Mesenchymal stem cell (in vitro differentiated cells and primary cell): ENCODE measurements at regions not wholly inside any gene's neighbourhood (a gene's known extent, or its start where the extent isn't known, plus 50 kb on each side); places are given as distances from the start of the nearest gene placed in this dataset.

ENCODE experiments used
- DNase-seq: peaks from one replicate; pipeline ENCODE4 v3.0.0-alpha.2; 2013
- H2AFZ ChIP-seq: one replicate; pipeline ENCODE4 v1.6.1; 2013; ENCODE audit warnings: low read depth, mild to moderate bottlenecking, control low read depth, inconsistent platforms, low read length, moderate library complexity
- H2AK5ac ChIP-seq: 2 replicates; pipeline ENCODE4 v1.6.1; 2013; ENCODE audit warnings: low read length, moderate library complexity, mild to moderate bottlenecking, inconsistent platforms; ENCODE audit not compliant: severe bottlenecking
- H2BK120ac ChIP-seq: one replicate; pipeline ENCODE4 v1.6.1; 2013; ENCODE audit warnings: low read depth, mild to moderate bottlenecking, inconsistent platforms, low read length, moderate library complexity
- H2BK12ac ChIP-seq, 2 experiments: one replicate each; pipeline ENCODE4 v1.6.1; 2013; ENCODE audit warnings: inconsistent platforms in 2 of 2, low read length in 2 of 2, mild to moderate bottlenecking in 2 of 2, moderate library complexity in 2 of 2, control low read depth in 1 of 2
- H2BK15ac ChIP-seq: one replicate; pipeline ENCODE4 v1.6.1; 2013; ENCODE audit warnings: mild to moderate bottlenecking, low read depth, inconsistent platforms; ENCODE audit not compliant: poor library complexity, severe bottlenecking
- H2BK5ac ChIP-seq: 2 replicates; pipeline ENCODE4 v1.6.1; 2013; ENCODE audit warnings: low read depth, mild to moderate bottlenecking, low read length, control low read depth, inconsistent platforms; ENCODE audit not compliant: poor library complexity, severe bottlenecking
- H3K14ac ChIP-seq, 2 experiments: one replicate each; pipeline ENCODE4 v1.6.1; 2013; ENCODE audit warnings: inconsistent platforms in 2 of 2, low read length in 2 of 2, control low read depth in 1 of 2, mild to moderate bottlenecking in 1 of 2, moderate library complexity in 1 of 2
- H3K18ac ChIP-seq, 2 experiments: one replicate each; pipeline ENCODE4 v1.6.1; 2013; ENCODE audit warnings: inconsistent platforms in 2 of 2, low read length in 2 of 2, control low read depth in 1 of 2, low read depth in 1 of 2, mild to moderate bottlenecking in 1 of 2
- H3K23ac ChIP-seq, 2 experiments: one replicate each; pipeline ENCODE4 v1.6.1; 2013; ENCODE audit warnings: inconsistent platforms in 2 of 2, low read length in 2 of 2, mild to moderate bottlenecking in 2 of 2, moderate library complexity in 2 of 2, control low read depth in 1 of 2
- H3K27ac ChIP-seq: 2 replicates; pipeline ENCODE4 v1.5.1; 2013; ENCODE audit warnings: mild to moderate bottlenecking, moderate library complexity, low read length, control low read depth, inconsistent platforms; ENCODE audit not compliant: poor library complexity, severe bottlenecking
- H3K27me3 ChIP-seq, 2 experiments: 2 replicates each; pipeline versions ENCODE4 v1.6.1 to v1.7.0; 2013; ENCODE audit warnings: low read length in 2 of 2, mild to moderate bottlenecking in 2 of 2, moderate library complexity in 2 of 2, control low read depth in 1 of 2, inconsistent platforms in 1 of 2; ENCODE audit not compliant: control insufficient read depth in 1 of 2, insufficient read depth in 1 of 2
- H3K36me3 ChIP-seq, 2 experiments: 2 replicates each; pipeline versions ENCODE4 v1.6.1 to v1.7.0; 2013; ENCODE audit warnings: low read length in 2 of 2, control low read depth in 1 of 2, inconsistent platforms in 1 of 2, low read depth in 1 of 2, mild to moderate bottlenecking in 1 of 2; ENCODE audit not compliant: insufficient read depth in 2 of 2, control insufficient read depth in 1 of 2
- H3K4ac ChIP-seq, 2 experiments: one replicate each; pipeline ENCODE4 v1.6.1; 2013; ENCODE audit warnings: inconsistent platforms in 2 of 2, low read length in 2 of 2, mild to moderate bottlenecking in 2 of 2, moderate library complexity in 2 of 2, control low read depth in 1 of 2, low read depth in 1 of 2
- H3K4me1 ChIP-seq: 2 replicates; pipeline ENCODE4 v1.6.1; 2013; ENCODE audit warnings: low read depth, low read length, control low read depth; ENCODE audit not compliant: control insufficient read depth, insufficient read depth
- H3K4me2 ChIP-seq: 2 replicates; pipeline ENCODE4 v1.6.1; 2013; ENCODE audit warnings: low read length, mild to moderate bottlenecking, inconsistent platforms; ENCODE audit not compliant: poor library complexity, severe bottlenecking
- H3K4me3 ChIP-seq, 2 experiments: 2 replicates each; pipeline versions ENCODE4 v1.5.1 to v1.7.0; 2013; ENCODE audit warnings: low read length in 2 of 2, mild to moderate bottlenecking in 2 of 2, control low read depth in 1 of 2, low read depth in 1 of 2; ENCODE audit not compliant: insufficient read depth in 1 of 2
- H3K79me1 ChIP-seq: replicated peaks from 2 replicates; pipeline ENCODE4 v1.6.1; 2013; ENCODE audit warnings: mild to moderate bottlenecking, control low read depth, low read length, inconsistent platforms; ENCODE audit not compliant: poor library complexity, severe bottlenecking
- H3K9ac ChIP-seq: 2 replicates; pipeline ENCODE4 v1.7.0; 2013; ENCODE audit warnings: mild to moderate bottlenecking, low read length, moderate library complexity
- H3K9me3 ChIP-seq: 2 replicates; pipeline ENCODE4 v1.7.0; 2013; ENCODE audit warnings: mild to moderate bottlenecking, low read length; ENCODE audit not compliant: control insufficient read depth
- H4K8ac ChIP-seq: one replicate; pipeline ENCODE4 v1.6.1; 2013; ENCODE audit warnings: inconsistent platforms, mild to moderate bottlenecking, low read length, moderate library complexity
- H4K91ac ChIP-seq: one replicate; pipeline ENCODE4 v1.6.1; 2013; ENCODE audit warnings: mild to moderate bottlenecking, low read length, inconsistent platforms
- WGBS: methylation state at CpG from one replicate; pipeline ENCODE4 v1.1.7; 2013; ENCODE audit warnings: mixed read lengths; 5-methylcytosine and 5-hydroxymethylcytosine counted together

DNA sequence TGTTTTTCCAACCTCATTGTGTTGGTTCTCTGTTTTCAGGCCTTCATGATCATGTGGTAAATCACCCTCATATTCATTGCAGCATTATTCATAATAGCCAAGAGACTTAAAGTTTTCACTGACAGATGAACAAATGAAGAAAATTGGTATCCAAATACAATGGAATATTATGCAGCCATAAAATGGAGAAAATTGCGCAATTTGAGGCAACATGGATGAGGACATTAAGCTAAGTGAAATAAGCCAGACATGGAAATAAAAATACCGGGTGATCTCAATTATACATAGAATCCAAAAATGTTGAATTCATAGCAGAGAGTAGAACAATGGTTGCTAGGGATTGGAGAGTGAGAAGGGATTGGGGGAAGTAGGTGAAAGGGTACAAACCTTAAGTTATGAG, 491.9 kb upstream of the KCNMB2 start:
- Histone ChIP-seq H3K18ac (no peak overlapping the region), H2AFZ (no peak overlapping the region), H3K4me1 (no peaks in the 10 kb centered on the region), H3K4ac (no peak overlapping the region), H3K27ac (no peak overlapping the region), H4K8ac (no peak overlapping the region), H3K9ac (no peak overlapping the region), H3K4me3 (no peak overlapping the region), H3K79me1 (no peaks in the 10 kb centered on the region), H3K4me2 (no peak overlapping the region), H2BK12ac (no peak overlapping the region), H3K27me3 (no peaks in the 10 kb centered on the region), H2BK120ac (no peak overlapping the region), H3K9me3 (no peaks in the 10 kb centered on the region), H2AK5ac (no peak overlapping the region), H4K91ac (no peak overlapping the region), H3K14ac (no peak overlapping the region), H2BK15ac (no peak overlapping the region), H2BK5ac (no peak overlapping the region), H3K36me3 (no peaks in the 10 kb centered on the region), H3K23ac (no peak overlapping the region)
- 100% methylated on average over 2 of the region's 2 CpGs for WGBS
- no peak for DNase-seq

DNA sequence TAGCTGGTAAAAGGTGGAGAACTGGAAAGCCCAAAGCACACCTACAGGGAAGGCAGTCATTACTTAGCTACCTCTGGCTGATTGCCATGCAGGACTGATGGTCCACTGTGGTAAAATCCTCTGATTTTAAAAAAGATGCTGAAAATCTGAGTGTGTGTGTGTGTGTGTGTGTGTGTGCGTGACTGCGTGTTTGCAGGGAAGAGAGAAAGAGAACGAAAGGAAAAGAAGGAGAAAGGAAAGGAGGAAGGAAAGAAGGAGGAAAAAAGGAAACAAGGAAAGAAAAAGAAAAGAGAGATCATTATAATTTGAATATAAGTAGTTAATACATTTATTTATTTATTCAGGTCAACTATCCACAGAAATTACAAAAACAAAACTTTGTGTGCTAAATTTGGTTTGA, 488.7 kb upstream of the KCNMB2 start:
- Histone ChIP-seq H2AFZ (no peak overlapping the region), H4K91ac (no peak overlapping the region), H3K27me3 (no peaks in the 10 kb centered on the region), H3K14ac (no peak overlapping the region), H3K4ac (no peak overlapping the region), H2BK120ac (no peak overlapping the region), H3K79me1 (no peaks in the 10 kb centered on the region), H3K4me2 (no peak overlapping the region), H2BK5ac (no peak overlapping the region), H3K4me3 (no peak overlapping the region), H3K9me3 (no peaks in the 10 kb centered on the region), H3K23ac (no peak overlapping the region), H3K18ac (no peak overlapping the region), H3K4me1 (no peaks in the 10 kb centered on the region), H2AK5ac (no peak overlapping the region), H3K27ac (no peak overlapping the region), H3K36me3 (no peaks in the 10 kb centered on the region), H2BK15ac (no peak overlapping the region), H2BK12ac (no peak overlapping the region), H3K9ac (no peak overlapping the region), H4K8ac (no peak overlapping the region)
- DNase-seq: no peak
- WGBS: 94% methylated on average over 3 of the region's 3 CpGs

DNA sequence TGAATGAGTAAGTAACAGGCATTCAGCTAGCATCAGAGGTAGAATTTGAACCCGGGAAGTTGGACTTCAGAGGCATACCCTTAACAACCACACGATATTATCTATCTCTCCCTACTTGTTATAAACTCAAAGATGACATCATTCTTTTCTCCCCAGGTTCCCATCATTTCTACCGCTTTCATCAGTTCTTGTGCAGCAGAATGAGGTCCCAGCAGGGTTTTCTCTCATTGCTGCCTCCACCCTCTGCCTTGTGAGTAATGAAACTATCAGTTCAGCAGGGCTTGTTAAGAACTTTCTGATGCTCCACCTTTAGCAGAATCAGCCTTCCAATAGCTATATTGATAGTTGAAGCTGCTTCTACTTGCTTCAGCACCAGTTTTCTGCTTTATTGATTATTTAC, 487.5 kb upstream of the KCNMB2 start:
- no peak overlapping the region for H2AFZ ChIP-seq
- H2BK15ac ChIP-seq: no peak overlapping the region
- no peak for DNase-seq
- WGBS: 98% methylated on average over 3 of the region's 3 CpGs
- H3K23ac ChIP-seq: no peak overlapping the region
- H3K4me3 ChIP-seq: no peak overlapping the region
- H3K4me1 ChIP-seq: no peaks in the 10 kb centered on the region
- no peak overlapping the region for H2AK5ac ChIP-seq
- H3K36me3 ChIP-seq: no peaks in the 10 kb centered on the region
- no peak overlapping the region for H2BK5ac ChIP-seq
- H3K27me3 ChIP-seq: no peaks in the 10 kb centered on the region
- H3K9me3 ChIP-seq: no peaks in the 10 kb centered on the region
- no peak overlapping the region for H3K14ac ChIP-seq
- H3K4ac ChIP-seq: no peak overlapping the region
- no peak overlapping the region for H3K27ac ChIP-seq
- no peak overlapping the region for H3K4me2 ChIP-seq
- H3K79me1 ChIP-seq: no peaks in the 10 kb centered on the region
- no peak overlapping the region for H2BK120ac ChIP-seq
- H3K9ac ChIP-seq: no peak overlapping the region
- no peak overlapping the region for H4K91ac ChIP-seq
- H2BK12ac ChIP-seq: no peak overlapping the region
- H3K18ac ChIP-seq: no peak overlapping the region
- H4K8ac ChIP-seq: no peak overlapping the region

DNA sequence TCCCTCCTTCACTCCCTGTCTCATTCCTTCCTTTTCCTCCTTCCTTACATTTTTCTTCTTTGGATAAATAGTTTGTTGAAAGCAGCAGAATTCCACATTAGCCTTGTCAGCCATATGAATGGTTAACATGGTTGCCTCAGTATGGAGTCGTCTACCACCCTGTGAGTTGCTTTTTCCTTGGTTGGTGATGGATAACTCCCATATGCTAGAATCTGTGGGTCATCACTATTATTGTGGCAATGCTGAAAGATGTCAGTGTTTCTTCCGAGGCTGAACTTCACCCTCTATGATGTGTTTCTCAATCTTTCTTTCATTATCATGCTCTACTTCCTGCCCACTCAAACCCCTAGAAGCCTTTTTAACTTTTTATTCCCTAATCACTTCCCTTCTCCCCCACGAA, 481.8 kb upstream of the KCNMB2 start:
- Histone ChIP-seq H2AFZ (no peak overlapping the region), H3K4me3 (no peak overlapping the region), H2BK5ac (no peak overlapping the region), H2BK12ac (no peak overlapping the region), H4K8ac (peak overlapping the region; percentile 24), H3K9me3 (no peaks in the 10 kb centered on the region), H3K27ac (no peak overlapping the region), H2BK120ac (no peak overlapping the region), H3K36me3 (no peaks in the 10 kb centered on the region), H3K14ac (no peak overlapping the region), H2BK15ac (no peak overlapping the region), H3K9ac (no peak overlapping the region), H3K18ac (no peak overlapping the region), H3K4me2 (no peak overlapping the region), H3K27me3 (no peaks in the 10 kb centered on the region), H3K79me1 (no peaks in the 10 kb centered on the region), H3K23ac (no peak overlapping the region), H2AK5ac (no peak overlapping the region), H3K4ac (no peak overlapping the region), H3K4me1 (no peaks in the 10 kb centered on the region), H4K91ac (no peak overlapping the region)
- 88% methylated on average over 3 of the region's 3 CpGs for WGBS
- DNase-seq: no peak
